ENCODE measurements at regions not wholly inside any gene's neighbourhood (a gene's known extent, or its start where the extent isn't known, plus 50 kb on each side); places are given as distances from the start of the nearest gene placed in this dataset.

DNA sequence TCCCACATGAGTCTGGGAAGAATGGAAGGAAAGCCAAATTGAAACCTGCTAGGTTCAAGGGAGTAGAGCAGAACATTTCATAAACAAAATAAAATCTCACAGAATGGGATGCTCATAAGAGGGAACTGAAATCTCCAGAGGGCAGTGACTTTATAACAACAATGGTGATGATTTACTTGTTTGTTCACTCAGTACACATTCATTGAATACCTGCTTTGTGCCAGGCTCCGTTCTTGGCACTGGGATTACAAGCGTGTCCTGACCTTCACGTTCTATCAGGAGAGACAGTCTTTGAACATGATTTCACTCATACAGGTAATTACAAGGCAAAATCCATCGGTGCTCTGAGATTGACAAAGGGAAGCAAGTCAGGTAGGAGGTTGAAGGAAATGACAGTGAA lies 356.3 kb downstream of the HAPSTR1 start:
- TF ChIP-seq SPI1 (IDR thresholded peaks at IDR 0.05; ENCODE audit: borderline replicate concordance, low read depth) (no peak), POLR2AphosphoS5 (IDR thresholded peaks at IDR 0.05; ENCODE audit: low read depth) (no peak), GABPA (IDR thresholded peaks at IDR 0.05; ENCODE audit: low read depth) (no peak)
- TF ChIP-seq, protein P1, sequence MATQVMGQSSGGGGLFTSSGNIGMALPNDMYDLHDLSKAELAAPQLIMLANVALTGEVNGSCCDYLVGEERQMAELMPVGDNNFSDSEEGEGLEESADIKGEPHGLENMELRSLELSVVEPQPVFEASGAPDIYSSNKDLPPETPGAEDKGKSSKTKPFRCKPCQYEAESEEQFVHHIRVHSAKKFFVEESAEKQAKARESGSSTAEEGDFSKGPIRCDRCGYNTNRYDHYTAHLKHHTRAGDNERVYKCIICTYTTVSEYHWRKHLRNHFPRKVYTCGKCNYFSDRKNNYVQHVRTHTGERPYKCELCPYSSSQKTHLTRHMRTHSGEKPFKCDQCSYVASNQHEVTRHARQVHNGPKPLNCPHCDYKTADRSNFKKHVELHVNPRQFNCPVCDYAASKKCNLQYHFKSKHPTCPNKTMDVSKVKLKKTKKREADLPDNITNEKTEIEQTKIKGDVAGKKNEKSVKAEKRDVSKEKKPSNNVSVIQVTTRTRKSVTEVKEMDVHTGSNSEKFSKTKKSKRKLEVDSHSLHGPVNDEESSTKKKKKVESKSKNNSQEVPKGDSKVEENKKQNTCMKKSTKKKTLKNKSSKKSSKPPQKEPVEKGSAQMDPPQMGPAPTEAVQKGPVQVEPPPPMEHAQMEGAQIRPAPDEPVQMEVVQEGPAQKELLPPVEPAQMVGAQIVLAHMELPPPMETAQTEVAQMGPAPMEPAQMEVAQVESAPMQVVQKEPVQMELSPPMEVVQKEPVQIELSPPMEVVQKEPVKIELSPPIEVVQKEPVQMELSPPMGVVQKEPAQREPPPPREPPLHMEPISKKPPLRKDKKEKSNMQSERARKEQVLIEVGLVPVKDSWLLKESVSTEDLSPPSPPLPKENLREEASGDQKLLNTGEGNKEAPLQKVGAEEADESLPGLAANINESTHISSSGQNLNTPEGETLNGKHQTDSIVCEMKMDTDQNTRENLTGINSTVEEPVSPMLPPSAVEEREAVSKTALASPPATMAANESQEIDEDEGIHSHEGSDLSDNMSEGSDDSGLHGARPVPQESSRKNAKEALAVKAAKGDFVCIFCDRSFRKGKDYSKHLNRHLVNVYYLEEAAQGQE (IDR thresholded peaks at IDR 0.05; ENCODE audit: insufficient replicate concordance, low read depth) = no peak
- TF ChIP-seq, protein P2, sequence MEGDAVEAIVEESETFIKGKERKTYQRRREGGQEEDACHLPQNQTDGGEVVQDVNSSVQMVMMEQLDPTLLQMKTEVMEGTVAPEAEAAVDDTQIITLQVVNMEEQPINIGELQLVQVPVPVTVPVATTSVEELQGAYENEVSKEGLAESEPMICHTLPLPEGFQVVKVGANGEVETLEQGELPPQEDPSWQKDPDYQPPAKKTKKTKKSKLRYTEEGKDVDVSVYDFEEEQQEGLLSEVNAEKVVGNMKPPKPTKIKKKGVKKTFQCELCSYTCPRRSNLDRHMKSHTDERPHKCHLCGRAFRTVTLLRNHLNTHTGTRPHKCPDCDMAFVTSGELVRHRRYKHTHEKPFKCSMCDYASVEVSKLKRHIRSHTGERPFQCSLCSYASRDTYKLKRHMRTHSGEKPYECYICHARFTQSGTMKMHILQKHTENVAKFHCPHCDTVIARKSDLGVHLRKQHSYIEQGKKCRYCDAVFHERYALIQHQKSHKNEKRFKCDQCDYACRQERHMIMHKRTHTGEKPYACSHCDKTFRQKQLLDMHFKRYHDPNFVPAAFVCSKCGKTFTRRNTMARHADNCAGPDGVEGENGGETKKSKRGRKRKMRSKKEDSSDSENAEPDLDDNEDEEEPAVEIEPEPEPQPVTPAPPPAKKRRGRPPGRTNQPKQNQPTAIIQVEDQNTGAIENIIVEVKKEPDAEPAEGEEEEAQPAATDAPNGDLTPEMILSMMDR (IDR thresholded peaks at IDR 0.05; ENCODE audit: insufficient read depth, low read length) = no peak
- no peaks in the 10 kb centered on the region for H3K27me3 ChIP-seq (ENCODE audit: insufficient read depth, poor library complexity, severe bottlenecking)
- no peak overlapping the region for H3K27ac ChIP-seq (replicated peaks)
- no peak overlapping the region for H3K4me3 ChIP-seq (replicated peaks; ENCODE audit: insufficient read depth, low read length)
- no peak for DNase-seq (ENCODE audit: low read depth in 1 of 2, low spot score in 1 of 2)

DNA sequence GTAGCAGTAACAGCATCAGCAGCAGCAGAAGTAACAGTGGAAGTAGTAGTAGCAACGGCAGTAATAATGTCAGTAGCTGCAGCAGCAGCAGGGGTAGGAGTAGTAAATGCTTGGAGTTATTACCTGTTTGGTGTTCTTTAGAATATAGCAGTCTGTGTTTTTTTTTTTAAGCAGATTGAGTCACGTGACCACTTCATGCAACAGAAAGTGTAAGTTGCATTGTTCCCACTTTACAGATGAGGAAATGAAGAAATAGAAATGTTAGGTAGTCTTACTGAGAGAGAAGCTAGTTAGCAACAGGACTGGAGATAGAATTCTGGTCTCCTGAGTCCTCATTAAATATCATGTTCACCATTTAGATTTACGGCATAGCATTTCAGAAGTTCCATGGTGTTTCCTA lies 358.2 kb downstream of the HAPSTR1 start:
- no peak for DNase-seq (ENCODE audit: low read depth in 1 of 2, low spot score in 1 of 2)
- Histone ChIP-seq H3K27ac (replicated peaks) (no peak overlapping the region), H3K27me3 (ENCODE audit: insufficient read depth, poor library complexity, severe bottlenecking) (no peaks in the 10 kb centered on the region), H3K4me3 (replicated peaks; ENCODE audit: insufficient read depth, low read length) (no peak overlapping the region)
- TF ChIP-seq, protein P1 (IDR thresholded peaks at IDR 0.05; ENCODE audit: insufficient replicate concordance, low read depth) = no peak
- TF ChIP-seq GABPA (IDR thresholded peaks at IDR 0.05; ENCODE audit: low read depth) (no peak), SPI1 (IDR thresholded peaks at IDR 0.05; ENCODE audit: borderline replicate concordance, low read depth) (no peak), POLR2AphosphoS5 (IDR thresholded peaks at IDR 0.05; ENCODE audit: low read depth) (no peak)
- TF ChIP-seq, protein P2 (IDR thresholded peaks at IDR 0.05; ENCODE audit: insufficient read depth, low read length) = no peak

DNA sequence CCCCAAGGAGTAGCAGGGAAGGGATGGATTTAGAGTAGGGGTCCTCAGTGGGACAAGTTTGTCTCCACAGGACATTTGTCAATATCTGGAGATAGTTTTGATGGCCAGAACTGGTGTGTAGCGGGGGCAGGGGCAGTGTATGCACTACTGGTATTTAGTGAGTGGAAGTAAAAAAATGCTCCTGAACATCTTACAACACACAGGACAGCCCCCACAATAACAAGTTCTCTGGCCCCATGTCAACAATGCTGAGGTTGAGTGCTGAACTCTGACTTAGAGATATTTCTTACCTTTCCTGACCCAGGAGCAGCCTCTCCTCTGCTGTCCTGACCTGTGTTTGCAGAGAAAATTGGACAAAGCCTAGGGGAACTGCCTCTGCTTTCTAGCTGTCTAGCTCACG lies 365.8 kb downstream of the HAPSTR1 start:
- no peak overlapping the region for H3K4me3 ChIP-seq (replicated peaks; ENCODE audit: insufficient read depth, low read length)
- H3K27ac ChIP-seq (replicated peaks) = no peak overlapping the region
- TF ChIP-seq, protein P2 (IDR thresholded peaks at IDR 0.05; ENCODE audit: insufficient read depth, low read length) = no peak
- TF ChIP-seq, protein P1 (IDR thresholded peaks at IDR 0.05; ENCODE audit: insufficient replicate concordance, low read depth) = no peak
- no peak for TF ChIP-seq POLR2AphosphoS5 (IDR thresholded peaks at IDR 0.05; ENCODE audit: low read depth)
- TF ChIP-seq GABPA (IDR thresholded peaks at IDR 0.05; ENCODE audit: low read depth) = no peak
- no peak for TF ChIP-seq SPI1 (IDR thresholded peaks at IDR 0.05; ENCODE audit: borderline replicate concordance, low read depth)
- H3K27me3 ChIP-seq (ENCODE audit: insufficient read depth, poor library complexity, severe bottlenecking) = no peaks in the 10 kb centered on the region
- no peak for DNase-seq (ENCODE audit: low read depth in 1 of 2, low spot score in 1 of 2)
